Activated naive CD4-positive, alpha-beta T cell treated with anti-CD3 and anti-CD28 coated beads, Interleukin-2, amount 10 ng/mL, durations not matched to agents 7 days and 5 days (primary cell): ENCODE measurements at regions not wholly inside any gene's neighbourhood (a gene's known extent, or its start where the extent isn't known, plus 50 kb on each side); places are given as distances from the start of the nearest gene placed in this dataset.

Experiments
- CTCF ChIA-PET: fragments of 350-600 bp; sonication (Branson Sonifier 250); formaldehyde crosslinking; loops from one replicate; lab custom pipeline; 2021; ENCODE audit warnings: antibody characterized with exemption; lab: Charles Lee
- DNase-seq: peaks from one replicate; pipeline ENCODE4 v3.0.0-alpha.2; 2020
- H3K27ac Mint-ChIP-seq: one replicate; pipeline ENCODE4 v1.8.0; 2021; ENCODE audit warnings: mild to moderate bottlenecking, moderate library complexity, mixed read lengths
- H3K27me3 Mint-ChIP-seq: one replicate; pipeline ENCODE4 v1.8.0; 2021; ENCODE audit warnings: mild to moderate bottlenecking, mixed read lengths
- H3K36me3 Mint-ChIP-seq: one replicate; pipeline ENCODE4 v1.8.0; 2021; ENCODE audit warnings: mixed read lengths
- H3K4me1 Mint-ChIP-seq: one replicate; pipeline ENCODE4 v1.8.0; 2021; ENCODE audit warnings: mixed read lengths
- H3K4me3 Mint-ChIP-seq: one replicate; pipeline ENCODE4 v1.8.0; 2021; ENCODE audit warnings: mild to moderate bottlenecking, moderate library complexity, mixed read lengths
- H3K9me3 Mint-ChIP-seq: one replicate; pipeline ENCODE4 v1.8.0; 2021; ENCODE audit warnings: mixed read lengths

GRCh38 chr6:112796712-112797111 lies 449.6 kb downstream of the RFPL4B start:
- CTCF ChIA-PET = interaction anchor here (0.6 kb wide), 1 partner anchor 19 kb away, joined by 4 read pairs; no protein-coding TSS in a partner anchor
- no peak overlapping the region for H3K27ac Mint-ChIP-seq
- H3K9me3 Mint-ChIP-seq = peaks cover 8% of the 10 kb centered on the region
- H3K27me3 Mint-ChIP-seq = no peaks in the 10 kb centered on the region
- no peaks in the 10 kb centered on the region for H3K4me1 Mint-ChIP-seq
- no peaks in the 10 kb centered on the region for H3K36me3 Mint-ChIP-seq
- H3K4me3 Mint-ChIP-seq = no peak overlapping the region
- DNase-seq = no peak

GRCh38 chr6:112799889-112800288 lies 452.8 kb downstream of the RFPL4B start:
- Mint-ChIP-seq H3K27ac (no peak overlapping the region), H3K4me1 (no peaks in the 10 kb centered on the region), H3K36me3 (no peaks in the 10 kb centered on the region), H3K4me3 (no peak overlapping the region), H3K27me3 (no peaks in the 10 kb centered on the region), H3K9me3 (peaks cover 6% of the 10 kb centered on the region)
- CTCF ChIA-PET = no interaction called here
- no peak for DNase-seq

- Mint-ChIP-seq H3K27ac (no peak overlapping the region), H3K27me3 (no peaks in the 10 kb centered on the region), H3K4me3 (no peak overlapping the region), H3K36me3 (no peaks in the 10 kb centered on the region), H3K4me1 (no peaks in the 10 kb centered on the region), H3K9me3 (peaks cover 5% of the 10 kb centered on the region)
- CTCF ChIA-PET = no interaction called here
- no peak for DNase-seq
Observed at GRCh38 chr6:112800439-112800838, 453.3 kb downstream of the RFPL4B start.

GRCh38 chr6:112800916-112801315 lies 453.8 kb downstream of the RFPL4B start:
- no peaks in the 10 kb centered on the region for H3K36me3 Mint-ChIP-seq
- CTCF ChIA-PET = no interaction called here
- H3K27me3 Mint-ChIP-seq = no peaks in the 10 kb centered on the region
- H3K9me3 Mint-ChIP-seq = peaks cover 3% of the 10 kb centered on the region
- no peaks in the 10 kb centered on the region for H3K4me1 Mint-ChIP-seq
- no peak overlapping the region for H3K27ac Mint-ChIP-seq
- no peak for DNase-seq
- H3K4me3 Mint-ChIP-seq = no peak overlapping the region

GRCh38 chr6:112801468-112802080 lies 454.4 kb downstream of the RFPL4B start:
- Mint-ChIP-seq H3K4me3 (no peak overlapping the region), H3K9me3 (peaks cover 2% of the 10 kb centered on the region), H3K27me3 (no peaks in the 10 kb centered on the region), H3K27ac (no peak overlapping the region), H3K36me3 (no peaks in the 10 kb centered on the region), H3K4me1 (no peaks in the 10 kb centered on the region)
- DNase-seq = no peak
- CTCF ChIA-PET = no interaction called here

- H3K27ac Mint-ChIP-seq = no peak overlapping the region
- no peak for DNase-seq
- no peaks in the 10 kb centered on the region for H3K36me3 Mint-ChIP-seq
- no peaks in the 10 kb centered on the region for H3K4me1 Mint-ChIP-seq
- H3K4me3 Mint-ChIP-seq = no peak overlapping the region
- H3K9me3 Mint-ChIP-seq = peaks cover 2% of the 10 kb centered on the region
- CTCF ChIA-PET = no interaction called here
- no peaks in the 10 kb centered on the region for H3K27me3 Mint-ChIP-seq
Observed at GRCh38 chr6:112802144-112802543, 455.0 kb downstream of the RFPL4B start.

GRCh38 chr6:112804638-112805330 lies 457.7 kb downstream of the RFPL4B start:
- Mint-ChIP-seq H3K4me3 (no peak overlapping the region), H3K27me3 (no peaks in the 10 kb centered on the region), H3K36me3 (no peaks in the 10 kb centered on the region), H3K4me1 (no peaks in the 10 kb centered on the region), H3K27ac (no peak overlapping the region), H3K9me3 (no peaks in the 10 kb centered on the region)
- CTCF ChIA-PET = no interaction called here
- DNase-seq = no peak

GRCh38 chr6:112806163-112806865 lies 459.2 kb downstream of the RFPL4B start:
- no peak for DNase-seq
- Mint-ChIP-seq H3K27ac (no peak overlapping the region), H3K4me3 (no peak overlapping the region), H3K36me3 (no peaks in the 10 kb centered on the region), H3K27me3 (no peaks in the 10 kb centered on the region), H3K4me1 (no peaks in the 10 kb centered on the region), H3K9me3 (no peaks in the 10 kb centered on the region)
- CTCF ChIA-PET = no interaction called here

GRCh38 chr6:112821476-112821875 lies 474.3 kb downstream of the RFPL4B start:
- H3K4me3 Mint-ChIP-seq = no peak overlapping the region
- no peaks in the 10 kb centered on the region for H3K27me3 Mint-ChIP-seq
- H3K27ac Mint-ChIP-seq = no peak overlapping the region
- no peaks in the 10 kb centered on the region for H3K4me1 Mint-ChIP-seq
- H3K9me3 Mint-ChIP-seq = no peaks in the 10 kb centered on the region
- no peaks in the 10 kb centered on the region for H3K36me3 Mint-ChIP-seq
- DNase-seq = no peak
- CTCF ChIA-PET = no interaction called here

- Mint-ChIP-seq H3K27me3 (no peaks in the 10 kb centered on the region), H3K27ac (no peak overlapping the region), H3K4me1 (no peaks in the 10 kb centered on the region), H3K4me3 (no peak overlapping the region), H3K9me3 (no peaks in the 10 kb centered on the region), H3K36me3 (no peaks in the 10 kb centered on the region)
- CTCF ChIA-PET = no interaction called here
- DNase-seq = no peak
Observed at GRCh38 chr6:112822769-112823168, 475.6 kb downstream of the RFPL4B start.

GRCh38 chr6:112827793-112828192 lies 480.7 kb downstream of the RFPL4B start:
- Mint-ChIP-seq H3K4me3 (no peak overlapping the region), H3K9me3 (no peaks in the 10 kb centered on the region), H3K4me1 (no peaks in the 10 kb centered on the region), H3K27ac (no peak overlapping the region), H3K27me3 (no peaks in the 10 kb centered on the region), H3K36me3 (no peaks in the 10 kb centered on the region)
- DNase-seq = no peak
- CTCF ChIA-PET = no interaction called here

- CTCF ChIA-PET = no interaction called here
- H3K4me1 Mint-ChIP-seq = no peaks in the 10 kb centered on the region
- H3K36me3 Mint-ChIP-seq = no peaks in the 10 kb centered on the region
- H3K27me3 Mint-ChIP-seq = no peaks in the 10 kb centered on the region
- no peaks in the 10 kb centered on the region for H3K9me3 Mint-ChIP-seq
- H3K4me3 Mint-ChIP-seq = no peak overlapping the region
- H3K27ac Mint-ChIP-seq = no peak overlapping the region
- DNase-seq = no peak
Observed at GRCh38 chr6:112831022-112831421, 483.9 kb downstream of the RFPL4B start.

- no peak for DNase-seq
- no peaks in the 10 kb centered on the region for H3K36me3 Mint-ChIP-seq
- no peaks in the 10 kb centered on the region for H3K4me1 Mint-ChIP-seq
- no peak overlapping the region for H3K4me3 Mint-ChIP-seq
- CTCF ChIA-PET = no interaction called here
- no peaks in the 10 kb centered on the region for H3K27me3 Mint-ChIP-seq
- no peak overlapping the region for H3K27ac Mint-ChIP-seq
- no peaks in the 10 kb centered on the region for H3K9me3 Mint-ChIP-seq
Observed at GRCh38 chr6:112833581-112834131, 486.5 kb downstream of the RFPL4B start.

GRCh38 chr6:112835078-112835477 lies 487.9 kb downstream of the RFPL4B start:
- no peak overlapping the region for H3K27ac Mint-ChIP-seq
- no peaks in the 10 kb centered on the region for H3K9me3 Mint-ChIP-seq
- no peak for DNase-seq
- H3K36me3 Mint-ChIP-seq = no peaks in the 10 kb centered on the region
- no peaks in the 10 kb centered on the region for H3K27me3 Mint-ChIP-seq
- H3K4me1 Mint-ChIP-seq = no peaks in the 10 kb centered on the region
- H3K4me3 Mint-ChIP-seq = no peak overlapping the region
- CTCF ChIA-PET = no interaction called here
